Glutamatergic neuron (in vitro differentiated cells): ENCODE measurements at regions not wholly inside any gene's neighbourhood (a gene's known extent, or its start where the extent isn't known, plus 50 kb on each side); places are given as distances from the start of the nearest gene placed in this dataset.
"Not testable (repeated sequence)": the region's sequence is repeated elsewhere in the genome, so short reads cannot be mapped to it uniquely, and the experiment has no call there.

Experiments used
- DNase-seq: peaks from one replicate; pipeline ENCODE4 v3.0.0; 2022
- H3K27ac Mint-ChIP-seq: one replicate; pipeline ENCODE4 v1.8.0; 2020; ENCODE audit warnings: mild to moderate bottlenecking, mixed read lengths, inconsistent platforms; ENCODE audit not compliant: unreplicated experiment
- H3K27me3 Mint-ChIP-seq: one replicate; pipeline ENCODE4 v1.8.0; 2020; ENCODE audit warnings: mild to moderate bottlenecking, moderate library complexity, mixed read lengths, inconsistent platforms; ENCODE audit not compliant: unreplicated experiment
- H3K36me3 Mint-ChIP-seq: one replicate; pipeline ENCODE4 v1.8.0; 2020; ENCODE audit warnings: mild to moderate bottlenecking, mixed read lengths, inconsistent platforms; ENCODE audit not compliant: unreplicated experiment
- H3K4me1 Mint-ChIP-seq: one replicate; pipeline ENCODE4 v1.8.0; 2020; ENCODE audit warnings: mild to moderate bottlenecking, low read depth, mixed read lengths, inconsistent platforms; ENCODE audit not compliant: unreplicated experiment
- H3K4me3 Mint-ChIP-seq: one replicate; pipeline ENCODE4 v1.8.0; 2020; ENCODE audit warnings: mild to moderate bottlenecking, mixed read lengths, inconsistent platforms; ENCODE audit not compliant: unreplicated experiment
- H3K9me3 Mint-ChIP-seq: one replicate; pipeline ENCODE4 v1.8.0; 2020; ENCODE audit warnings: mild to moderate bottlenecking, moderate library complexity, mixed read lengths, inconsistent platforms; ENCODE audit not compliant: unreplicated experiment
- TF ChIP-seq, protein P1 (sequence below): fragments of 200-600 bp; sonication (generic); IDR thresholded peaks from one replicate; pipeline ENCODE4 v1.5.0; 2021; ENCODE audit not compliant: partially characterized antibody, unreplicated experiment

DNA sequence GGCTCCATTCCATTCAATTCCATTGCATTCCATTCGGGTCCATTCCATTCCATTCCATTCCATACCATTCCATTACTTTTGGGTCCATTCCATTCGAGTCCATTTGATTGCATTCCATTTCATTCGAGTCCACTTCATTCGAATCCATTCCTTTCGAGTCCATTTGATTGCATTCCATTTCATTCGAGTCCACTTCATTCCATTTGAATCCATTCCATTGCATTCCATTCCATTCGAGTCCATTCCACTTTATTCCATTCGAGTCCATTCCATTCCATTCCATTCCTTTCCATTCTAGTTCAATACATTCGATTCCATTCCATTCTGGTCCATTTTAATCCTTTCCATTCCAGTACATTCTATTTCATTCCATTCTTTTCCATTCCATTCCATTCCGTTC is 334.0 kb downstream of the ZNF33B start:
- no peak overlapping the region for H3K4me3 Mint-ChIP-seq
- H3K9me3 Mint-ChIP-seq, result peaks cover 73% of the 10 kb centered on the region
- no peak for DNase-seq
- TF ChIP-seq, protein P1, sequence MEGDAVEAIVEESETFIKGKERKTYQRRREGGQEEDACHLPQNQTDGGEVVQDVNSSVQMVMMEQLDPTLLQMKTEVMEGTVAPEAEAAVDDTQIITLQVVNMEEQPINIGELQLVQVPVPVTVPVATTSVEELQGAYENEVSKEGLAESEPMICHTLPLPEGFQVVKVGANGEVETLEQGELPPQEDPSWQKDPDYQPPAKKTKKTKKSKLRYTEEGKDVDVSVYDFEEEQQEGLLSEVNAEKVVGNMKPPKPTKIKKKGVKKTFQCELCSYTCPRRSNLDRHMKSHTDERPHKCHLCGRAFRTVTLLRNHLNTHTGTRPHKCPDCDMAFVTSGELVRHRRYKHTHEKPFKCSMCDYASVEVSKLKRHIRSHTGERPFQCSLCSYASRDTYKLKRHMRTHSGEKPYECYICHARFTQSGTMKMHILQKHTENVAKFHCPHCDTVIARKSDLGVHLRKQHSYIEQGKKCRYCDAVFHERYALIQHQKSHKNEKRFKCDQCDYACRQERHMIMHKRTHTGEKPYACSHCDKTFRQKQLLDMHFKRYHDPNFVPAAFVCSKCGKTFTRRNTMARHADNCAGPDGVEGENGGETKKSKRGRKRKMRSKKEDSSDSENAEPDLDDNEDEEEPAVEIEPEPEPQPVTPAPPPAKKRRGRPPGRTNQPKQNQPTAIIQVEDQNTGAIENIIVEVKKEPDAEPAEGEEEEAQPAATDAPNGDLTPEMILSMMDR, result no peak
- no peaks in the 10 kb centered on the region for H3K4me1 Mint-ChIP-seq
- H3K27ac Mint-ChIP-seq, result no peak overlapping the region
- peaks cover 65% of the 10 kb centered on the region for H3K36me3 Mint-ChIP-seq
- peaks cover 57% of the 10 kb centered on the region for H3K27me3 Mint-ChIP-seq

DNA sequence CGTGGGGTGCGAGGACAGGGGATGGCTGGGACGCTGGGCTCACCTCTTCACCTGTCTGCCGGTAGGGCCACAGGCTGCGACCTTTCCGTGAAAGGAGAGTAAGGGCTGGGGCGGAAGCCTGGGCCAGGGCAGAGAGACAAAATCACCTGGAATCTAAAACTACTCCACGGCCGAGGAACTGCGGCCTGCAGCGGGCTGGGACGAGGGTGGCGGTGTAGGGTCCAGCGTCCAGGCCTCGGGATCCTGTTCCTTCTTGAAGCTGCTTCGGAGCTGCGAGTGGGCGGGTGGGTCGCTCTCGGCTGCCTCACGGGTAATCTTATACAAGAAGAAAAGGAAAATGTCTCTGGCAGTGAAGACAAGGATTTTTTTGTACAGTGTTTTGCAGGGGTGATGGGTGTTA is 356.5 kb downstream of the ZNF33B start:
- H3K27me3 Mint-ChIP-seq, H3K36me3 Mint-ChIP-seq, H3K9me3 Mint-ChIP-seq, DNase-seq, H3K27ac Mint-ChIP-seq, H3K4me3 Mint-ChIP-seq, H3K4me1 Mint-ChIP-seq: not testable (repeated sequence)

DNA sequence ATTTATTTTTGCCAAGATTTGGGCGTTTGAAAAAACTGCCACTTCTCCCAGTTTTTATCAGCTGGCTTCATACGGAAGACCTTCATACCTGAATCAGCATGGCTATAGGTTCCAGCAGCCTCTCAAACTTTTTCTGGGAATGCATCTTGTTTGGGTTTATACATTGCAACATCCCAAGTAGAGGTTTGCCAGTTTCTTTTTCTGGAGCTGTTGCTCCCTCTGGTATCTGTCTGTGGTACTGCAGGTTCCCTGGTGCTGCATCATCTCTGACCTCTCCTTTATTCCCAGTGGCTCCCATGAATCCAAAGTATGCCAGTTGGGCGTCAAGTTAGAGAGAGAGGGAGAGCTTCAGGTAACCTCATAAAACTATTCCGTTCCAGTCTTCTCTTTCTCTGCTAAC is 368.6 kb downstream of the ZNF33B start:
- not testable (repeated sequence) for H3K9me3 Mint-ChIP-seq, DNase-seq, H3K36me3 Mint-ChIP-seq, H3K4me3 Mint-ChIP-seq, H3K27me3 Mint-ChIP-seq, H3K27ac Mint-ChIP-seq, H3K4me1 Mint-ChIP-seq

DNA sequence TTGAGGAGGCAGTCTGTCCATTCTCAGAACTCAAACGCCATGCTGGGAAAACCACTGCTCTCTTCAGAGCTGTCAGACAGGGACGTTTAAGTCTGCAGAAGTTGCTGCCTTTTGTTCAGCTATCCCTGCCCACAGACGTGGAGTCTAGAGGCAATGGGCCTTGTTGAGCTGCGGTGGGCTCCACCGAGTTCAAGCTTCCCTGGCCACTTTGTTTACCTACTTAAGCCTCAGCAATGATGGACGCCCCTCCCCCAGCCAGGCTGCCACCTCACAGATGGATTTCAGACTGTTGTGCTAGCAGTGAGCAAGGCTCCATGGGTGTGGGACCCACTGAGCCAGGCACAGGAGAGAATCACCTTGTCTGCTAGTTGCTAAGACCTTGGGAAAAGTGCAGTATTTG is 375.1 kb downstream of the ZNF33B start:
- not testable (repeated sequence) for DNase-seq, H3K27me3 Mint-ChIP-seq, H3K4me1 Mint-ChIP-seq, H3K27ac Mint-ChIP-seq, H3K9me3 Mint-ChIP-seq, H3K4me3 Mint-ChIP-seq, H3K36me3 Mint-ChIP-seq

DNA sequence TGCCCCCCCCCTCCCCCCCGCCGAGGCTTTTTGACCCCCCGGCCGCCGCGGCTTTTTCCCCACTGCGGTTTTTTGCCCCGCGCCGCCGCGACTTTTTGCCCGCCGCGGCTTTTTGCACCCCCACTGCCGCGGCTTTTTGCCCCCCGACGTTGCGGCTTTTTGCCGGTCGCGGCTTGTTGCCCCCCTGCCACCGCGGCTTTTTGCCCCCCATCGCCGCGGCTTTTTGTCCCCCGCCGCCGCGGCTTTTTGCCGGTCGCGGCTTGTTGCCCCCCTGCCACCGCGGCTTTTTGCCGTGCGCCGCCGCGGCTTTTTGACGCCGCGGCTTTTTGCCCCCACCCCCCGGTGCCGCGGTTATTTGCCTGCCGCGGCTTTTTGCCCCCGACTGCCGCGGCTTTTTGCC is 395.4 kb downstream of the ZNF33B start:
- H3K9me3 Mint-ChIP-seq, result peaks cover 11% of the 10 kb centered on the region
- not testable (repeated sequence) for H3K27me3 Mint-ChIP-seq, H3K36me3 Mint-ChIP-seq, H3K4me3 Mint-ChIP-seq, H3K4me1 Mint-ChIP-seq, H3K27ac Mint-ChIP-seq, DNase-seq

DNA sequence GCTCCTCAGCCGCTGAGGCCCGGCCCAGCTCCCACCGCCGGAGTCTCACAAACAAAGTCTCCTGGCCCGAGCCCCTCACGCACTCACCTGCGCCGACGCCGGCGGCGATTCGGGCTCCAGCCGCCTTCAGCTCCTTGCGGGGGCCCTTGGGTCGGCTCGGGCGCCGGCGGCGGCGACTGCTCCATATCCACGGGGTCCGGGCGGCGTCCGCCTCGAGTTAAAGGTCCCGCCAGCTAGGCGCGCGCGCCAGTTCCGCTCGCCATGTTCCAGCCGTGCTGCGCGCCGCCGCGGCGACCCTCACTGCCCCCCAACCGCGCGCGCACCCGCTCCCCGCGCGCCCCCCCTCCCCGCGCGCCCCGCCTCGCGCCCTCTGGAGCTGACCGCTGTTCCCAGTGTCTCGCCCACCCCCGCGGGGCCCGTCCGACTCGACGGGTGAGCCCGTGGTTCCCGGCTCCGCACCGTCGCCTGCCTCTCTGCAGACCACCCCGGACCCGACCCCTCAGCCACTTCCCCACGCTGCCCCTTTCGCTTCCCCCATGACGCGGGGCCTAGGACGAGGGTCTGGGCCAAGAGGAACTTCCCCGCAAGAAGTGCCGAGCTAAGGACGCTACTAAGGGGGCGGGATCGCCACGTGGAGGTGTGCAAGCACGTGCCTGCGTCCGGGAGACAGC is 396.1 kb downstream of the ZNF33B start:
- TF ChIP-seq, protein P1, result no peak
- Mint-ChIP-seq H3K4me3 (no peak overlapping the region), H3K36me3 (peaks cover 5% of the 10 kb centered on the region), H3K9me3 (peaks cover 11% of the 10 kb centered on the region), H3K27ac (no peak overlapping the region), H3K27me3 (no peaks in the 10 kb centered on the region), H3K4me1 (no peaks in the 10 kb centered on the region)
- DNase-seq, result no peak

DNA sequence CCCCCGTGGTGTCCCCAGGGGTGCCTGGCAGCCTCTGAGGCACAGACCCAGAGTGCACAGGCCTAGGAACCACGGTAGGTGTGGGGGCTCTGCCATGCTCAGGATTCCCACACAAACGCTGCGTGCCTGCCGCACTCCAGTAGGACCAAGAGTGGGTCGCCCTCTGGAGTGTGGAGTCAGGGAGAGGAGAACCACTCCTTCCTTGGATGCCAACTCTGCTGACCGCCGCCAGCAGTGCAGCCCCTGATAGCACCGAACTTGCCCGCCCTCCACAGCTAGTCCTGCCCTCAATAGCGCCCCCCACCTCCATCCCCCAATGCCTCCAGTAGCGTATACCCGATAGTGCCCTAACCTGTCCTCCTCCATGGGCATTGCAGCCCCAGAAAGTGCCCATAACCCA is 402.0 kb downstream of the ZNF33B start:
- H3K4me3 Mint-ChIP-seq, H3K27me3 Mint-ChIP-seq, H3K36me3 Mint-ChIP-seq, DNase-seq, H3K4me1 Mint-ChIP-seq, H3K27ac Mint-ChIP-seq: not testable (repeated sequence)
- peaks cover 10% of the 10 kb centered on the region for H3K9me3 Mint-ChIP-seq

DNA sequence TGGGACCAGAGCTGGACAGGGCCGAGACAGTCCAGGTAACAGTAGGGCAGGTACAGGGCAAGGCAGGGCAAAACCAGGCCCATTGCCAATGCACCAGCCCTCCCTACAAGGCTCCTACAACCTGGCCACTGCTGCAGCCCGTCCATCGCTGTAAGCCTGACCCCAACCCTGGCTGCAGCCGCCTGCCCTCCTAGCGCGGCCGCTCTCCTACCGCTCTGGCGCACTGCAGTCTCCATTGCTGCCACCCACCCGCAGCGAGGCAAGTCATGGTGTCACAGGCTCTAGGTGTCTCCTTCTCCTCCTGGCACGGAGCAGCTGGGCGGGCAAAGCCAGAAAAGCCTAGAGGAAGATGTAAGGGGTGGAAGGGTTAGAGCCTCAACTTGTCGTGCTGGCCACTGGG is 402.6 kb downstream of the ZNF33B start:
- not testable (repeated sequence) for H3K27me3 Mint-ChIP-seq, H3K9me3 Mint-ChIP-seq, H3K4me3 Mint-ChIP-seq, DNase-seq, H3K27ac Mint-ChIP-seq, H3K36me3 Mint-ChIP-seq, H3K4me1 Mint-ChIP-seq

DNA sequence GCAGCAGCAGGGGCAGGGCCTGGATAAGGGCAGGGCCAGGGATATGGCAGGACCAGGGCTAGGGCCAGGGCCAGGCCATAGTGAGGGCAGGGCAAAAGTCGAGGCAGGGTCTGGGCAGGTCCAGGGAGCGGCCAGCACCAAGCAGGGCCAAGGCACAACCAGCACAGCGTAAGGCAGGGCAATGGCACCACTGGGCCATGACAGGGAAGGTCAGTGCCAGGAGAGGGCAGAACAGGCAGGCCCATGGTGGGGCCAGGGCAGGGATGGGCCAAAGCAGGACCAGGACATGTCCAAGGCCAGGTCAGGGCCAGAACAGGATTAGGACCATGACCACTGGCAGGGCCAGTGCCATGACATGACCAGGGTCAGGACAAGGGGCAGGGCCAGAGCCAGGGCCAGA is 403.1 kb downstream of the ZNF33B start:
- H3K27me3 Mint-ChIP-seq, H3K4me1 Mint-ChIP-seq: not testable (repeated sequence)

DNA sequence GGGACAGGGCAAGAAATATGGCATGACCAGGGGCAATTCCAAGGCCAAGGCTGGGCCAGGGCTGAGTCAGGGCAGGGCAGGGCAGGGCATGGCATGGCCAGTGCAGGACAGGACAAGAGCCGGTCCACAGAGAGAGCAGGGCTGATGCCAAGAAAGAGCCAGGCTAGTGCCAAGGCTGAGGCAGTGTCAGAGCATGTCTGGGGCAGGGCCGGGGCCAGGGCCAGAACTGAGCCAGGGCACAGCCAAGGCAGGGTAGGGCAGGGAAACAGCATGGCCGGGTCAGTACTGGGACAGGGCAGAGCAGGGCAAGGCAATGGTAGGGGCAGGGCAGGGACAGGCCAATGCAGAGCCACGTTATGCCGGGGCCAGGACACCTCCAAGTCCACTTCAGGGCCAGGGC is 403.9 kb downstream of the ZNF33B start:
- H3K9me3 Mint-ChIP-seq, H3K4me1 Mint-ChIP-seq, DNase-seq, H3K36me3 Mint-ChIP-seq, H3K27ac Mint-ChIP-seq, H3K4me3 Mint-ChIP-seq: not testable (repeated sequence)
- H3K27me3 Mint-ChIP-seq, result peaks cover 11% of the 10 kb centered on the region

More for the DNA sequence above, 403.1 kb downstream of the ZNF33B start:
- not testable (repeated sequence) for H3K4me3 Mint-ChIP-seq, H3K9me3 Mint-ChIP-seq, H3K27ac Mint-ChIP-seq, DNase-seq, H3K36me3 Mint-ChIP-seq
